ENCODE measurements at regions not wholly inside any gene's neighbourhood (a gene's known extent, or its start where the extent isn't known, plus 50 kb on each side); places are given as distances from the start of the nearest gene placed in this dataset.

DNA sequence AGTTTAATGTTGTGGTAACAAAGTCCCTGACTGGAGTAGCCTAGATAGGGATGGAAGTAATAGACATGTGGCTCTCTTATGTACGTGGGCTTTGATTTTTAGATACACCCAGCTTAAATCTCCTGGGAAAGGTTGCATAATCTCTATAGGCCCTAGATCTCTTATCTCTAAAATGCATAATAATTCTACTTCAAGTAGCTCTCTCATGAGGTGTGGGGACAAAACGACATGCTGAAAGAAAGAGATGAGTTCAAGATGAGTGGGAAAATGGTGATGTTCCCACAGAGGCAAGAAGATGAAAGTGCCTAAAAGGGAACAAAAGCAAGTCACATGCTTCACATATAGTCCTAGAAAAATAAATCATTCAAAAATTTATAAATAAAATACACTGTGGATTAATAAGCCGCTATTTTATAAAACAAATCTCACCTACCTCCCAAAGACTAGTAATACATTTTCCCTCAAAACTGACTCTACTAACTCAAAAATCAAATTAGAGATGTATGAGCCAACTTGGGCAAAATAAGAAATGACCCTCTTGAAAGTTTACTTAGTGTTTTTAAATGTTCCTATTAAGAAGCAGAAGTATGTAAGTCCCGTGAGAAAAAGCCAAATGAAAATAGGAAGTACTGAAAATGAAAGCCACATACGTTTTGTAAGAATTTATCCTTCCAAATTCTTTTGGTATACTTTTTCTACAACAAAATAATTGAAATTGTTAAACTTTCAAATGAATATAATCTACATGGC is 148.2 kb upstream of the ITGA4 start:
- no peak for DNase-seq (ENCODE audit: low read depth in 1 of 2, low spot score in 1 of 2)
- in situ Hi-C loops (cut with HindIII; ENCODE audit: low pct_unique_long_range_greater_than_20kb, low sequenced_read_pairs) = no loop called here
- no peak for TF ChIP-seq JUND (IDR thresholded peaks at IDR 0.05; ENCODE audit: low read depth)

DNA sequence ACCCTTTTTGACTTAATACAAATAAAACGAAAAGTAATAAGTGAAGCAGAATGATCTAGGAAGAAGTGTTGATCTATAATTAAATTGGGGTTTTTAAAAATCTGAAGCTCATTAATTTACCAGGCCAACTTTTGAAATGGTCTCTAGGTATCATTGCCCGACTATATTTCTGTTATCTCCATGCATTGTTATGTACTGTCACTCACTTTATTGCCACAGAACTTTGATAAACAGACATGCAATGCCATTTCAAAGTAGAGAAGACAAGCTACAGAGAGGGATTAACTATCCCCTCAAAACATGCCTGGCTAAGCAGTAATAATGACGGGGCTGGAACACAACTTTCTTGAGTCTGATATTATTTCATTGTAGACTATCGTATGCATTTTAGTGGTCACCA is 147.6 kb upstream of the ITGA4 start:
- in situ Hi-C loops (cut with HindIII; ENCODE audit: low pct_unique_long_range_greater_than_20kb, low sequenced_read_pairs) = no loop called here
- TF ChIP-seq JUND (IDR thresholded peaks at IDR 0.05; ENCODE audit: low read depth) = no peak
- no peak for DNase-seq (ENCODE audit: low read depth in 1 of 2, low spot score in 1 of 2)

DNA sequence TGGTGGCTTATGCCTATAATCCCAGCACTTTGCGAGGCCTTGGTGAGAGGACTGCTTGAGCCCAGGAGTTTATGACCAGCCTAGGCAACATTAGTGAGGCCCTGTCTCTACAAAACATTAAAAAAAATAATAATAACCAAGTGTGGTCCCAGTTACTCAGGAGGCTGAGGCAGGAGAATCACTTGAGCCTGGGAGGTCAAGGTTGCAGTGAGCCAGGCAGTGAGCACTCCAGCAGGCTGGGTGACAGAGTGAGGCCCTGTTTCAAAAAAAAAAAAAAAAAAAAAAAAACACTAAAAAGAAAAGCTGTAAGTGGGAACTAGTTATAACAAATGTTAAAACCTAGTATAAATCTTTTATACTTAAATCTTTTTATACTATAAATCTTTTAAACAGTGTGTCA is 146.2 kb upstream of the ITGA4 start:
- TF ChIP-seq JUND (IDR thresholded peaks at IDR 0.05; ENCODE audit: low read depth) = no peak
- no peak for DNase-seq (ENCODE audit: low read depth in 1 of 2, low spot score in 1 of 2)
- in situ Hi-C loops (cut with HindIII; ENCODE audit: low pct_unique_long_range_greater_than_20kb, low sequenced_read_pairs) = no loop called here

DNA sequence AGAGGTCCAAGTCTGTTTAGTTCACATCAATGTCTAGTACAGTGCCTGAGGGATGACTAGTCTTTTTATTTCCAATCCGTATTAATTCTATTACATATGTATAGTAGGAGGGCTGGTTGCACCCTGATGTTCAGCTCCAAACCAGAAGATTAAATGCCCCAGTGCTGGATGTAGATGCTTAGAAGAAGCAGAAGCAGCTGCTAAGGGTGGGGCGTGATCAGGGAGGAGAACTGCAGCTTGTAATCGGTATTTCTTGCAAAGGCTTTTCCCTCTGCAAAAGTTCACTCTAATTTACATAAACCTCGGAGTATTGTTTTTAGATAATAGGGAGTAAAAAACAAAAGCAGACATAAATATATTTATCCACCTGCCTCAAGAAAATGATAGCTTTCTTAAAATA is 145.3 kb upstream of the ITGA4 start:
- TF ChIP-seq JUND (IDR thresholded peaks at IDR 0.05; ENCODE audit: low read depth) = no peak
- in situ Hi-C loops (cut with HindIII; ENCODE audit: low pct_unique_long_range_greater_than_20kb, low sequenced_read_pairs) = no loop called here
- no peak for DNase-seq (ENCODE audit: low read depth in 1 of 2, low spot score in 1 of 2)

DNA sequence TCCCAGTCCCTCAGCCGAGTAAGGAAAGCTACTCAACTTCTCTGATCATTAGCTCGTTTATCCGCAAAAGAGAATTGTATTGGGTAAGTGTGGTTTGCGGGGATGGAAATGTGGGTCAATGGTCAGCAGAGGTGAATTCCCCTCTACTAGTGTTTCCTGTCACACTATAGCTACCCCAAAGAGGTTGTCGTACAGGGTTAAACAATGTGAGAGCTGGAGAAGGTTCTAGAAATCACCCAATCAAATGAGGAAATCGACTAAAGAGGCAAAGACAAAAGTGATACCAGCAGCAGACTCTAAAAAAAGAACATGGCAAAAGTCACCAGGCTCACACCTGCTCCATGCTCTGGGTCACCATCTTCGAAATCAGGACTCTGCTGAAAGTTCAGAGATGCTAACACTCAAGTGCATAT is 144.7 kb upstream of the ITGA4 start:
- no peak for DNase-seq (ENCODE audit: low read depth in 1 of 2, low spot score in 1 of 2)
- in situ Hi-C loops (cut with HindIII; ENCODE audit: low pct_unique_long_range_greater_than_20kb, low sequenced_read_pairs) = no loop called here
- no peak for TF ChIP-seq JUND (IDR thresholded peaks at IDR 0.05; ENCODE audit: low read depth)

DNA sequence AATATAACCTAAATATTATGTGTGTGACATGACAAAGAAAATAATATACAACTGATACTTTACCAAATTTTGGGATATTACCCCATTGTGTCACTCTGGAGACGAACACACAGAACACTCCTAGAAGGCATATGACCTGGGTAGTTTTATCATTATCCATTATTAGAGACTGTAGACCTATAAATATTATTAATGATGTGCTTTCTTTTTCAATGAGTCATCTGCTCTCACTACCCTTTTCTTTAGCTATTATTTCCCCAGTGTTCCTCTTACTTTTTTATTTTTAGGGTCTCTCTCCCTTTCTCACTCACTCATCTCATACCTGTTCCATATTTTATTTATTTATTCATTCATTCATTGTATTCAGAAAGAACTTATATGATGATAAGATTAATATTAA is 143.3 kb upstream of the ITGA4 start:
- DNase-seq (ENCODE audit: low read depth in 1 of 2, low spot score in 1 of 2) = no peak
- TF ChIP-seq JUND (IDR thresholded peaks at IDR 0.05; ENCODE audit: low read depth) = no peak
- in situ Hi-C loops (cut with HindIII; ENCODE audit: low pct_unique_long_range_greater_than_20kb, low sequenced_read_pairs) = no loop called here

DNA sequence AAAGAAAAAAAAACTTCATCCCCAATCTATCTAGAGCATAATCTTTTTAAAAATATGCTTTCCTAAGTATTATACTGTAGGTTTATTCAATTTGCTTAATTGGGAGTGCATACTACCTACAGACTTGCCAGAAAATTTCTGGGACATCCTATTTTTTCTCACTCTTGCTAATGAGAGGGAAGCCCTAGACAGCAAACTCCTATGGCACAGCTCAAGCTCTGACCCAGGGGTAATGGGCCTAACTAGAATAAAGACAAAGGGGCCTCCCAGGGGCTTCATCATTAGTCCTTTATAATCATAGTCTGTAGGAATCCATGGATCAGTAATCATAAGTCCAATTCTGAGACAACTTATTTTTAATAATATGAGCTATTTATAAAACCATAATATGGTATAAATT is 142.6 kb upstream of the ITGA4 start:
- DNase-seq (ENCODE audit: low read depth in 1 of 2, low spot score in 1 of 2) = no peak
- no peak for TF ChIP-seq JUND (IDR thresholded peaks at IDR 0.05; ENCODE audit: low read depth)
- in situ Hi-C loops (cut with HindIII; ENCODE audit: low pct_unique_long_range_greater_than_20kb, low sequenced_read_pairs) = no loop called here

DNA sequence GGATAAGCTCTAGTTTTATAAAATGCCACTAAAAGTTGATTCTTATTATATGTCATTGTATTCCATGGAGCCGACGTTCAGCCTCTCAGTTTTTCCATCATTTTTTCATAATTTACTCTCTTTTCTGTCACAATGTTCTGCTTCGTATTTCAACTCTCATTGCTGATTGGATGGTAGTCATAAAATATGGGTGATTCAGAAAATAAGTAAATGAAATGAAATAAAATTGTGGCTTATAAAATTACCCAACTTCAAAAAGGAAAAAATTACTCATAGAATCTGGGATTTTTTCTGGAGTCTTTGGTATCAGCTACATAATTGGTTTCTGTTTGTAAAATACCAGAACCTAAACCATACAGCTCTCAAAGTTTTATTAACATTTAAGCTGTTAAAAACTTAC is 139.7 kb upstream of the ITGA4 start:
- TF ChIP-seq JUND (IDR thresholded peaks at IDR 0.05; ENCODE audit: low read depth) = no peak
- DNase-seq (ENCODE audit: low read depth in 1 of 2, low spot score in 1 of 2) = no peak
- in situ Hi-C loops (cut with HindIII; ENCODE audit: low pct_unique_long_range_greater_than_20kb, low sequenced_read_pairs) = no loop called here

DNA sequence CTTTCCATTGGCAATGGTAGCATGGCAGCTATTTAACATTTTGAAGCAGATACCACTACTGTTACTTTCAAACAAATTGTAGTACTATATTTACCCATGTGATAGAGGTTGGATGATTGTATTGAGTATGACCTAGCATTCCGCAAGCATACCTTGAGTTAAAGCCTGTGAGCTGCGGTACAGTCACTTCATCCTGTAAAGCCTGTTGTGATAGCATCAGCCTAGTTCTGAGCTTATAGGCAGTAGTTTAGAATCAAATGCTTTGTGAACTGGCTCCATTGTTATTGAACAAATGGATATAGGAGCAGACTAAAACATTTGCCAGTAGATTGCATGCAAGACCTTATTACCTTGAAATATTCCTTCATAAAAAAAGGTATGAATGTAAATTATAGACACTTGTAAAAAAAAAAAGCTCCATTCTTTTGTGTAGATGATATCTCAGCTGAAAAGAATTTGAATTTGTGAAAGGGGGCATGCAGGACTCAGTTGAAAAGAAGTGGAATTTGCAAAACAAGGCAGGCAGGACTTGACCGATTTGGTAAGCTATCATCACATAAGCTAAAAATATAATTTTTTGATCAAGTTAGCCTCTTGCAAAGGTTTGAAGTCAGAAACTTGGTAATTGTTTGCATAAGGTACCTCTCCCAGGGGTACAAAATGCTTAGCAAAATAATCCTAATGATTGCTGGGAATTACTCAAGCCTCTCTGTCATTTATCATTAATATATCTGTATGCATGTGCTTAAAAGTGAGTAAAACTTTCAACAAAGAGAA is 138.5 kb upstream of the ITGA4 start:
- in situ Hi-C loops (cut with HindIII; ENCODE audit: low pct_unique_long_range_greater_than_20kb, low sequenced_read_pairs) = no loop called here
- TF ChIP-seq JUND (IDR thresholded peaks at IDR 0.05; ENCODE audit: low read depth) = no peak

DNA sequence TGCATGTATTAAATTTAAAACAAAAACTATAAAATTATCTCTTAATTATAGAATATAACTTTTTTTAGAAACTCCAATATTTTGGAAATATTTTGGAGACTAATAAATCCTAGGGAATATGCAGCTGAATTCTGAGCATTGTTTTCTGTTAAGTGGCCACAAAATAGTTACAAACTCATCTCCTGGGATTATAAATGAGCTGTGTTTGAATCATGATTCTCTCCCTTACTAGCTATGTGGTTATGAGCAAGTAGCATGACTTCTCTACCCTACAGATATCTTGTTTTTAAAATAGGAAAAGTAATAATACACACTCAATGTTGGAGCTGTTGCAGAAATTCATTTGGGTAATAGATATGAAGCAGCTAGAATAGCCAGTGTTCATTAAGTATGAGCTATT is 137.9 kb upstream of the ITGA4 start:
- DNase-seq (ENCODE audit: low read depth in 1 of 2, low spot score in 1 of 2) = no peak
- in situ Hi-C loops (cut with HindIII; ENCODE audit: low pct_unique_long_range_greater_than_20kb, low sequenced_read_pairs) = no loop called here
- TF ChIP-seq JUND (IDR thresholded peaks at IDR 0.05; ENCODE audit: low read depth) = no peak

More for the DNA sequence above, 138.5 kb upstream of the ITGA4 start:
- DNase-seq (ENCODE audit: low read depth in 1 of 2, low spot score in 1 of 2) = peak in 1 of 2 experiments; percentile 52

DNA sequence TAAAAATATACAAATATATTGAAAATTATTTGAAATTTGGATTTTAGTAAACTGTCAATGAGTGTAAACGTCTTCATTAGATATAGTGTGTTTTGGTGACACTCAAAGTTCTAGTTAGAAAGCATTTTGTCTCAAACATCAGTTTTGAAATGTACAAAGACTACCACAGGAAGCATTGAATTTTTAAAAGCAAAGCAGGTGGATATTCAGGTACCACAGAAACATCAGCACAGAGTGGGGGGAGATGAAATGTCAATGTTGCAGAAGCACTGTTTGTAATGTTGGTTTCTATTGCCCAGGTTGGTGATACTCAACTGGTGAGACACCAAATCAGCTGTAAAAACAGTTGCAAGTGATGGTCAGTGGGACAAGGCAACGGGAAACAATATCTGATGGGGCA is 136.5 kb upstream of the ITGA4 start:
- no peak for TF ChIP-seq JUND (IDR thresholded peaks at IDR 0.05; ENCODE audit: low read depth)
- in situ Hi-C loops (cut with HindIII; ENCODE audit: low pct_unique_long_range_greater_than_20kb, low sequenced_read_pairs) = no loop called here
- no peak for DNase-seq (ENCODE audit: low read depth in 1 of 2, low spot score in 1 of 2)

DNA sequence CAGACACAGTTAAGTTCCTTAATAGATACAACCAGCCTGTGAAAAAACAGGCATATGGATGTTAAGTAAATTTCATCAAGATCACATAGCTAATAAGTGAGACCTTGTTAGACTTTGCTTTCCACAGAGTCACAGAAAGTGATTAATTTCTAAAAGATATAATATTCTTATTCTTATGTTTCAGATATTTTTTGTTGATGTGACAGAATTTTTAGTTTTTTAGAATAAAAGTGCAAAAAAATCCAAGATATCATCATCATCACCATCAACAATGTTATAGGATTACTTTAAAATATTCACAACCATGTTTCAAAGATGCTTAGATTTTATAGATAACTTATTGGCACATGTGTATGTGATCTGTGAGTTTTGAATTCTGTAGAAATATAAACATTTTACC is 132.3 kb upstream of the ITGA4 start:
- in situ Hi-C loops (cut with HindIII; ENCODE audit: low pct_unique_long_range_greater_than_20kb, low sequenced_read_pairs) = no loop called here
- DNase-seq (ENCODE audit: low read depth in 1 of 2, low spot score in 1 of 2) = no peak
- TF ChIP-seq JUND (IDR thresholded peaks at IDR 0.05; ENCODE audit: low read depth) = no peak

DNA sequence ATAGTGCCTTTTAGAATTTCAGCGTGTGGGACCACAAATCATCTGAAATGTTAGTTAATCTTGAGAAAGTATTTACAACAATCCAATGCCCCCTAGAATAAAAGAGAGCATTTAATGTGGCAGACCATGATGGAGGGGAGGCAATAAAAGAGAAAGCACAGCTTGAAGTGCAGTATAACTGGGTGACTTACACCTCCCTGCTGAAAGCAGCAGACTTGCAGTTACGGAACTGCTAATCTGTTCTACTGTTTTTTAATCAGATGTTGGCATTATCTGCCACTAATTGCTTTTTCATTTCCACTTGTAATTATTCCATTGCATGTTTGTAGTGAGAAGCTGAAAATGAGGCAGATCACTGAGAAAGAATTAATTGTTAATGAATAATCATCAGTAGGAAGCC is 130.5 kb upstream of the ITGA4 start:
- DNase-seq (ENCODE audit: low read depth in 1 of 2, low spot score in 1 of 2) = no peak
- in situ Hi-C loops (cut with HindIII; ENCODE audit: low pct_unique_long_range_greater_than_20kb, low sequenced_read_pairs) = no loop called here
- no peak for TF ChIP-seq JUND (IDR thresholded peaks at IDR 0.05; ENCODE audit: low read depth)
